Right lobe of liver (tissue), 4 donors: ENCODE measurements at regions not wholly inside any gene's neighbourhood (a gene's known extent, or its start where the extent isn't known, plus 50 kb on each side); places are given as distances from the start of the nearest gene placed in this dataset.
"Not testable (repeated sequence)": the region's sequence is repeated elsewhere in the genome, so short reads cannot be mapped to it uniquely, and the experiment has no call there.

Experiments used
- POLR2A ChIP-seq: fragments of 450-650 bp; IDR thresholded peaks from one replicate; pipeline ENCODE4 v1.6.1; 2017; ENCODE audit warnings: antibody characterized with exemption, mild to moderate bottlenecking
- TF ChIP-seq, protein P1 (sequence below), 4 donors: fragments of 200-600 bp in 3 of 4; fragments of 450-650 bp in 1 of 4; IDR thresholded peaks; one replicate each; pipeline versions ENCODE4 v1.5.1 to v1.8.0; 2016 to 2022; ENCODE audit warnings: antibody characterized with exemption in 4 of 4, mild to moderate bottlenecking in 2 of 4
- donor health status: DM: no; HTN: no; CAD: no.
- donor health status: DM: no; HTN: no; CAD: no.
- donor health status: DM: no; HTN: yes; CAD: no.

DNA sequence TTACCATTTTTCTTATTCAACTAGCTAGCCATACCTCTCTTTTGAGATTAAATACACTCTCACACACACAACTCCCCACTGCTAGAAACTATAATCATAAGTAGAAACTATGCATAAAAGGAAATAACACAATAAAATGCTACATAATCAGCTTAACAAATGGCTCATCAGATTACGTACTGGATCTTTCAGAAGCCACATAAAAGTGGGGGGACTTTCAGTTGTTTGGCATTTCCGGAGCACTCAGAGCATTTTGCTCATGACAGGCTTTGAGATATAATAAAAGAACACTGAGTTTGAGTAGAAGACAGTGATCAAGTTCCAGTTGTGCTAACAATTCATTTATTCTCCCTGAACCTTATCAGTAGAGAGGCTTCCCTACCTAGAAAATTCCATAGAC, 56.8 kb upstream of the AGAP4 start:
- TF ChIP-seq, protein P1, sequence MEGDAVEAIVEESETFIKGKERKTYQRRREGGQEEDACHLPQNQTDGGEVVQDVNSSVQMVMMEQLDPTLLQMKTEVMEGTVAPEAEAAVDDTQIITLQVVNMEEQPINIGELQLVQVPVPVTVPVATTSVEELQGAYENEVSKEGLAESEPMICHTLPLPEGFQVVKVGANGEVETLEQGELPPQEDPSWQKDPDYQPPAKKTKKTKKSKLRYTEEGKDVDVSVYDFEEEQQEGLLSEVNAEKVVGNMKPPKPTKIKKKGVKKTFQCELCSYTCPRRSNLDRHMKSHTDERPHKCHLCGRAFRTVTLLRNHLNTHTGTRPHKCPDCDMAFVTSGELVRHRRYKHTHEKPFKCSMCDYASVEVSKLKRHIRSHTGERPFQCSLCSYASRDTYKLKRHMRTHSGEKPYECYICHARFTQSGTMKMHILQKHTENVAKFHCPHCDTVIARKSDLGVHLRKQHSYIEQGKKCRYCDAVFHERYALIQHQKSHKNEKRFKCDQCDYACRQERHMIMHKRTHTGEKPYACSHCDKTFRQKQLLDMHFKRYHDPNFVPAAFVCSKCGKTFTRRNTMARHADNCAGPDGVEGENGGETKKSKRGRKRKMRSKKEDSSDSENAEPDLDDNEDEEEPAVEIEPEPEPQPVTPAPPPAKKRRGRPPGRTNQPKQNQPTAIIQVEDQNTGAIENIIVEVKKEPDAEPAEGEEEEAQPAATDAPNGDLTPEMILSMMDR (IDR thresholded peaks at IDR 0.05): not testable (repeated sequence)
- not testable (repeated sequence) for TF ChIP-seq POLR2A
